Cardiac muscle cell (in vitro differentiated cells and primary cell): ENCODE measurements at regions not wholly inside any gene's neighbourhood (a gene's known extent, or its start where the extent isn't known, plus 50 kb on each side); places are given as distances from the start of the nearest gene placed in this dataset.

Experiments
- DNase-seq, 2 donors: peaks; one replicate each; pipeline versions ENCODE4 v3.0.0 to v3.0.0-alpha.2; 2010 to 2017; ENCODE audit warnings: low read depth in 1 of 2, low spot score in 1 of 2
- H3K27ac ChIP-seq: fragments of 200-600 bp; sonication (generic); 2 replicates; pipeline ENCODE4 v1.5.1; 2016
- H3K27me3 ChIP-seq: fragments of 200-600 bp; sonication (generic); 2 replicates; pipeline ENCODE4 v1.6.0; 2016; ENCODE audit warnings: control low read depth
- H3K36me3 ChIP-seq: fragments of 200-600 bp; sonication (generic); 2 replicates; pipeline ENCODE4 v1.5.1; 2016; ENCODE audit warnings: control low read depth
- H3K4me1 ChIP-seq: fragments of 200-600 bp; sonication (generic); 2 replicates; pipeline ENCODE4 v1.8.1; 2017; ENCODE audit warnings: low read depth, mild to moderate bottlenecking, mixed run types
- H3K4me3 ChIP-seq: fragments of 200-600 bp; sonication (generic); 2 replicates; pipeline ENCODE4 v1.5.1; 2016; ENCODE audit warnings: mild to moderate bottlenecking
- H3K9me3 ChIP-seq: fragments of 200-600 bp; sonication (generic); 2 replicates; pipeline ENCODE4 v1.5.1; 2017; ENCODE audit warnings: low read depth, mild to moderate bottlenecking, control low read depth
- CTCF ChIP-seq: IDR thresholded peaks from 2 replicates; pipeline ENCODE4 v1.5.1; 2012; ENCODE audit warnings: low read depth, mild to moderate bottlenecking, low read length

GRCh38 chr6:139569566-139569965, 195.1 kb upstream of the CITED2 start:
- Histone ChIP-seq H3K9me3 (no peaks in the 10 kb centered on the region), H3K27me3 (no peaks in the 10 kb centered on the region), H3K4me1 (peaks cover 11% of the 10 kb centered on the region), H3K36me3 (no peaks in the 10 kb centered on the region), H3K4me3 (no peak overlapping the region), H3K27ac (no peak overlapping the region)
- TF ChIP-seq CTCF: no peak
- DNase-seq: no peak

- no peaks in the 10 kb centered on the region for H3K36me3 ChIP-seq
- DNase-seq: peak in 1 of 2 donors; percentile 82
- TF ChIP-seq CTCF: no peak
These were observed 194.6 kb upstream of the CITED2 start for GRCh38 chr6:139568956-139569538.

GRCh38 chr6:139568151-139568955, 193.9 kb upstream of the CITED2 start:
- no peaks in the 10 kb centered on the region for H3K9me3 ChIP-seq
- H3K27me3 ChIP-seq: no peaks in the 10 kb centered on the region
- H3K27ac ChIP-seq: no peak overlapping the region
- no peak overlapping the region for H3K4me3 ChIP-seq
- peaks cover 11% of the 10 kb centered on the region for H3K4me1 ChIP-seq
- no peak for TF ChIP-seq CTCF
- no peaks in the 10 kb centered on the region for H3K36me3 ChIP-seq
- DNase-seq: no peak

More at GRCh38 chr6:139568956-139569538, 194.6 kb upstream of the CITED2 start:
- Histone ChIP-seq H3K4me3 (no peak overlapping the region), H3K4me1 (peaks cover 11% of the 10 kb centered on the region), H3K9me3 (no peaks in the 10 kb centered on the region), H3K27me3 (no peaks in the 10 kb centered on the region), H3K27ac (no peak overlapping the region)

- H3K27me3 ChIP-seq: no peaks in the 10 kb centered on the region
- no peaks in the 10 kb centered on the region for H3K9me3 ChIP-seq
- TF ChIP-seq CTCF: no peak
- DNase-seq: no peak
- H3K36me3 ChIP-seq: no peaks in the 10 kb centered on the region
- H3K4me3 ChIP-seq: no peak overlapping the region
- peaks cover 11% of the 10 kb centered on the region for H3K4me1 ChIP-seq
- no peak overlapping the region for H3K27ac ChIP-seq
These were observed 192.6 kb upstream of the CITED2 start for GRCh38 chr6:139567095-139567494.

- H3K27me3 ChIP-seq: no peaks in the 10 kb centered on the region
- no peak overlapping the region for H3K4me3 ChIP-seq
- no peak overlapping the region for H3K27ac ChIP-seq
- DNase-seq: no peak
- H3K36me3 ChIP-seq: no peaks in the 10 kb centered on the region
- peaks cover 11% of the 10 kb centered on the region for H3K4me1 ChIP-seq
- H3K9me3 ChIP-seq: no peaks in the 10 kb centered on the region
- TF ChIP-seq CTCF: no peak
These were observed 191.1 kb upstream of the CITED2 start for GRCh38 chr6:139565591-139565990.
